GM23338 (cell line): ENCODE measurements at regions not wholly inside any gene's neighbourhood (a gene's known extent, or its start where the extent isn't known, plus 50 kb on each side); places are given as distances from the start of the nearest gene placed in this dataset.

Experiments used
- ATAC-seq: fragments of 200-7000 bp; cut with Tn5 transposase; 3 replicates; pipeline ENCODE4 v1.9.1; 2020
- DNase-seq: peaks from one replicate; pipeline ENCODE4 v3.0.0-alpha.2; 2015; ENCODE audit warnings: low spot score
- H2AFZ ChIP-seq: fragments of 200-600 bp; sonication (generic); 2 replicates; pipeline ENCODE4 v1.8.0; 2016; ENCODE audit warnings: antibody characterized with exemption, mild to moderate bottlenecking, moderate library complexity
- H3F3A ChIP-seq: fragments of 200-600 bp; sonication (generic); replicated peaks from 2 replicates; pipeline ENCODE4 v1.8.0; 2017; ENCODE audit warnings: antibody characterized with exemption, mixed run types, low read depth
- H3K27ac ChIP-seq: fragments of 200-600 bp; sonication (generic); 2 replicates; pipeline ENCODE4 v1.6.1; 2016; ENCODE audit warnings: low read depth
- H3K27me3 ChIP-seq: fragments of 200-600 bp; sonication (generic); 2 replicates; pipeline ENCODE4 v1.8.0; 2016; ENCODE audit warnings: mild to moderate bottlenecking, mixed run types, moderate library complexity; ENCODE audit not compliant: insufficient read depth
- H3K36me3 ChIP-seq: fragments of 200-600 bp; sonication (generic); 2 replicates; pipeline ENCODE4 v1.8.0; 2016; ENCODE audit warnings: mild to moderate bottlenecking; ENCODE audit not compliant: insufficient read depth
- H3K4me1 ChIP-seq: fragments of 200-600 bp; sonication (generic); 2 replicates; pipeline ENCODE4 v1.8.0; 2016; ENCODE audit warnings: mild to moderate bottlenecking, moderate library complexity; ENCODE audit not compliant: insufficient read depth
- H3K4me2 ChIP-seq: fragments of 200-600 bp; sonication (generic); 2 replicates; pipeline ENCODE4 v1.7.1; 2017; ENCODE audit warnings: mixed run types
- H3K4me3 ChIP-seq: fragments of 200-600 bp; sonication (generic); 2 replicates; pipeline ENCODE4 v1.6.1; 2016; ENCODE audit warnings: mixed run types
- H3K79me2 ChIP-seq: fragments of 200-600 bp; sonication (generic); replicated peaks from 2 replicates; pipeline ENCODE4 v1.8.0; 2017; ENCODE audit warnings: mild to moderate bottlenecking; ENCODE audit not compliant: insufficient read depth
- H3K9me2 ChIP-seq: fragments of 200-600 bp; sonication (generic); 2 replicates; pipeline ENCODE4 v1.8.0; 2017; ENCODE audit not compliant: insufficient read depth
- H4K20me1 ChIP-seq: fragments of 200-600 bp; sonication (generic); replicated peaks from 2 replicates; pipeline ENCODE4 v1.8.0; 2017; ENCODE audit warnings: mild to moderate bottlenecking; ENCODE audit not compliant: insufficient read depth
- H3K27ac Mint-ChIP-seq: 2 replicates; pipeline ENCODE4 v1.8.0; 2020; ENCODE audit warnings: inconsistent platforms, mild to moderate bottlenecking, moderate library complexity, mixed read lengths
- H3K27me3 Mint-ChIP-seq: 3 replicates; pipeline ENCODE4 v1.8.0; 2022; ENCODE audit warnings: low read depth, mild to moderate bottlenecking, moderate library complexity, mixed read lengths, inconsistent platforms; ENCODE audit not compliant: insufficient read depth, poor library complexity
- H3K36me3 Mint-ChIP-seq: 3 replicates; pipeline ENCODE4 v1.8.0; 2021; ENCODE audit warnings: low read depth, mild to moderate bottlenecking, inconsistent platforms, moderate library complexity, mixed read lengths
- H3K4me1 Mint-ChIP-seq: 3 replicates; pipeline ENCODE4 v1.8.0; 2020; ENCODE audit warnings: mild to moderate bottlenecking, inconsistent platforms, mixed read lengths
- H3K4me3 Mint-ChIP-seq: 3 replicates; pipeline ENCODE4 v1.8.0; 2021; ENCODE audit warnings: moderate library complexity, mild to moderate bottlenecking, inconsistent platforms, mixed read lengths
- H3K9me3 Mint-ChIP-seq: 3 replicates; pipeline ENCODE4 v1.8.0; 2020; ENCODE audit warnings: moderate library complexity, mild to moderate bottlenecking, inconsistent platforms, mixed read lengths
- CREB1 ChIP-seq: fragments of 250-450 bp; sonication (Bioruptor Pico); IDR thresholded peaks from 2 replicates; pipeline ENCODE4 v1.5.0; 2020; ENCODE audit warnings: low read depth, mild to moderate bottlenecking, moderate library complexity
- EZH2 ChIP-seq: fragments of 200-600 bp; sonication (generic); IDR thresholded peaks from one replicate; pipeline ENCODE4 v1.8.0; 2017; ENCODE audit warnings: antibody characterized with exemption, mild to moderate bottlenecking, low read depth; ENCODE audit not compliant: unreplicated experiment
- EZH2phosphoT487 ChIP-seq: fragments of 200-600 bp; sonication (generic); IDR thresholded peaks from one replicate; pipeline ENCODE4 v1.8.1; 2018; ENCODE audit warnings: antibody characterized with exemption; ENCODE audit not compliant: unreplicated experiment
- POLR2AphosphoS5 ChIP-seq: IDR thresholded peaks from 2 replicates; pipeline ENCODE4 v1.6.1; 2016; ENCODE audit warnings: antibody characterized with exemption, low read depth
- STAT1 ChIP-seq: IDR thresholded peaks from one replicate; pipeline ENCODE4 v1.6.1; 2016; ENCODE audit warnings: antibody characterized with exemption; ENCODE audit not compliant: unreplicated experiment
- ZNF114 ChIP-seq: fragments of 250-450 bp; sonication (Bioruptor Pico); IDR thresholded peaks from 2 replicates; pipeline ENCODE4 v1.5.0; 2020; ENCODE audit warnings: mild to moderate bottlenecking, moderate library complexity
- TF ChIP-seq, protein P1 (sequence below), 2 experiments: fragments of 200-600 bp in 1 of 2; sonication (generic) in 1 of 2; conservative IDR thresholded peaks; 2 replicates each; pipeline versions ENCODE4 v1.5.1 to v1.6.1; 2016 to 2017; ENCODE audit warnings: antibody characterized with exemption in 2 of 2, low read depth in 2 of 2, mild to moderate bottlenecking in 2 of 2, moderate library complexity in 1 of 2
- TF ChIP-seq, protein P2 (sequence below): fragments of 250-450 bp; sonication (Bioruptor Pico); IDR thresholded peaks from 2 replicates; pipeline ENCODE4 v1.5.0; 2020; ENCODE audit warnings: mild to moderate bottlenecking, moderate library complexity
- TF ChIP-seq, protein P3 (sequence below): IDR thresholded peaks from one replicate; pipeline ENCODE4 v1.6.1; 2018; ENCODE audit warnings: antibody characterized with exemption; ENCODE audit not compliant: unreplicated experiment

DNA sequence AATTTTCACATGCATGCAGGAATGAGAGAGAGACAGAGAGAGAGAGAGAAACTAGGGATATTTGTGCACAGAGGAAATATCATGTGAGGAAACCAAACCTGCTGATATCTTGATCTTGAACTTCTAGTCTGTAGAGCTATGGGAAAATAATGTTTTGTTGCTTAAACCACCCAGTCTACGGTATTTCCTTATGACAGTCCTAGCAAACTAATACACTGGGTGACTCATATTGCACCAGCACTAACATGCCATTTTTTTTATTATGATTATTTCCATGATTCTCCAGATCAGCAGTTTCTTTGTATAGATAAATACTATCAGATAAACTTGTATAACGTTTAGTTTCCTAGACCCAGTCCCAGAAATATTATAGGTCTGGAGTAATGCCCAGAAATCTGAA is 1259.0 kb downstream of the ZPLD1 start:
- no peaks in the 10 kb centered on the region for H3K27me3 Mint-ChIP-seq
- H4K20me1 ChIP-seq: no peaks in the 10 kb centered on the region

More for the DNA sequence above, 1259.0 kb downstream of the ZPLD1 start:
- Histone ChIP-seq H3K4me3 (no peak overlapping the region), H2AFZ (no peak overlapping the region), H3K27me3 (no peaks in the 10 kb centered on the region), H3K4me1 (no peaks in the 10 kb centered on the region), H3K79me2 (no peaks in the 10 kb centered on the region), H3K27ac (no peak overlapping the region), H3F3A (no peaks in the 10 kb centered on the region), H3K4me2 (no peak overlapping the region), H3K36me3 (no peaks in the 10 kb centered on the region), H3K9me2 (no peaks in the 10 kb centered on the region)
- Mint-ChIP-seq H3K4me3 (no peak overlapping the region), H3K27ac (no peak overlapping the region), H3K9me3 (peaks cover 10% of the 10 kb centered on the region; the same call in 2 of the 3 replicates), H3K4me1 (no peaks in the 10 kb centered on the region), H3K36me3 (peaks cover 9% of the 10 kb centered on the region; the same call in 1 of the 3 replicates)
- DNase-seq: no peak
- ATAC-seq: no peak
- TF ChIP-seq STAT1 (no peak), EZH2phosphoT487 (no peak), EZH2 (no peak), POLR2AphosphoS5 (no peak), ZNF114 (no peak), CREB1 (CRISPR knock-in tag) (no peak)
- TF ChIP-seq, protein P1, sequence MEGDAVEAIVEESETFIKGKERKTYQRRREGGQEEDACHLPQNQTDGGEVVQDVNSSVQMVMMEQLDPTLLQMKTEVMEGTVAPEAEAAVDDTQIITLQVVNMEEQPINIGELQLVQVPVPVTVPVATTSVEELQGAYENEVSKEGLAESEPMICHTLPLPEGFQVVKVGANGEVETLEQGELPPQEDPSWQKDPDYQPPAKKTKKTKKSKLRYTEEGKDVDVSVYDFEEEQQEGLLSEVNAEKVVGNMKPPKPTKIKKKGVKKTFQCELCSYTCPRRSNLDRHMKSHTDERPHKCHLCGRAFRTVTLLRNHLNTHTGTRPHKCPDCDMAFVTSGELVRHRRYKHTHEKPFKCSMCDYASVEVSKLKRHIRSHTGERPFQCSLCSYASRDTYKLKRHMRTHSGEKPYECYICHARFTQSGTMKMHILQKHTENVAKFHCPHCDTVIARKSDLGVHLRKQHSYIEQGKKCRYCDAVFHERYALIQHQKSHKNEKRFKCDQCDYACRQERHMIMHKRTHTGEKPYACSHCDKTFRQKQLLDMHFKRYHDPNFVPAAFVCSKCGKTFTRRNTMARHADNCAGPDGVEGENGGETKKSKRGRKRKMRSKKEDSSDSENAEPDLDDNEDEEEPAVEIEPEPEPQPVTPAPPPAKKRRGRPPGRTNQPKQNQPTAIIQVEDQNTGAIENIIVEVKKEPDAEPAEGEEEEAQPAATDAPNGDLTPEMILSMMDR (conservative IDR thresholded peaks at IDR 0.05; ENCODE audit: low read depth in 2 of 2): no peak
- TF ChIP-seq, protein P2, sequence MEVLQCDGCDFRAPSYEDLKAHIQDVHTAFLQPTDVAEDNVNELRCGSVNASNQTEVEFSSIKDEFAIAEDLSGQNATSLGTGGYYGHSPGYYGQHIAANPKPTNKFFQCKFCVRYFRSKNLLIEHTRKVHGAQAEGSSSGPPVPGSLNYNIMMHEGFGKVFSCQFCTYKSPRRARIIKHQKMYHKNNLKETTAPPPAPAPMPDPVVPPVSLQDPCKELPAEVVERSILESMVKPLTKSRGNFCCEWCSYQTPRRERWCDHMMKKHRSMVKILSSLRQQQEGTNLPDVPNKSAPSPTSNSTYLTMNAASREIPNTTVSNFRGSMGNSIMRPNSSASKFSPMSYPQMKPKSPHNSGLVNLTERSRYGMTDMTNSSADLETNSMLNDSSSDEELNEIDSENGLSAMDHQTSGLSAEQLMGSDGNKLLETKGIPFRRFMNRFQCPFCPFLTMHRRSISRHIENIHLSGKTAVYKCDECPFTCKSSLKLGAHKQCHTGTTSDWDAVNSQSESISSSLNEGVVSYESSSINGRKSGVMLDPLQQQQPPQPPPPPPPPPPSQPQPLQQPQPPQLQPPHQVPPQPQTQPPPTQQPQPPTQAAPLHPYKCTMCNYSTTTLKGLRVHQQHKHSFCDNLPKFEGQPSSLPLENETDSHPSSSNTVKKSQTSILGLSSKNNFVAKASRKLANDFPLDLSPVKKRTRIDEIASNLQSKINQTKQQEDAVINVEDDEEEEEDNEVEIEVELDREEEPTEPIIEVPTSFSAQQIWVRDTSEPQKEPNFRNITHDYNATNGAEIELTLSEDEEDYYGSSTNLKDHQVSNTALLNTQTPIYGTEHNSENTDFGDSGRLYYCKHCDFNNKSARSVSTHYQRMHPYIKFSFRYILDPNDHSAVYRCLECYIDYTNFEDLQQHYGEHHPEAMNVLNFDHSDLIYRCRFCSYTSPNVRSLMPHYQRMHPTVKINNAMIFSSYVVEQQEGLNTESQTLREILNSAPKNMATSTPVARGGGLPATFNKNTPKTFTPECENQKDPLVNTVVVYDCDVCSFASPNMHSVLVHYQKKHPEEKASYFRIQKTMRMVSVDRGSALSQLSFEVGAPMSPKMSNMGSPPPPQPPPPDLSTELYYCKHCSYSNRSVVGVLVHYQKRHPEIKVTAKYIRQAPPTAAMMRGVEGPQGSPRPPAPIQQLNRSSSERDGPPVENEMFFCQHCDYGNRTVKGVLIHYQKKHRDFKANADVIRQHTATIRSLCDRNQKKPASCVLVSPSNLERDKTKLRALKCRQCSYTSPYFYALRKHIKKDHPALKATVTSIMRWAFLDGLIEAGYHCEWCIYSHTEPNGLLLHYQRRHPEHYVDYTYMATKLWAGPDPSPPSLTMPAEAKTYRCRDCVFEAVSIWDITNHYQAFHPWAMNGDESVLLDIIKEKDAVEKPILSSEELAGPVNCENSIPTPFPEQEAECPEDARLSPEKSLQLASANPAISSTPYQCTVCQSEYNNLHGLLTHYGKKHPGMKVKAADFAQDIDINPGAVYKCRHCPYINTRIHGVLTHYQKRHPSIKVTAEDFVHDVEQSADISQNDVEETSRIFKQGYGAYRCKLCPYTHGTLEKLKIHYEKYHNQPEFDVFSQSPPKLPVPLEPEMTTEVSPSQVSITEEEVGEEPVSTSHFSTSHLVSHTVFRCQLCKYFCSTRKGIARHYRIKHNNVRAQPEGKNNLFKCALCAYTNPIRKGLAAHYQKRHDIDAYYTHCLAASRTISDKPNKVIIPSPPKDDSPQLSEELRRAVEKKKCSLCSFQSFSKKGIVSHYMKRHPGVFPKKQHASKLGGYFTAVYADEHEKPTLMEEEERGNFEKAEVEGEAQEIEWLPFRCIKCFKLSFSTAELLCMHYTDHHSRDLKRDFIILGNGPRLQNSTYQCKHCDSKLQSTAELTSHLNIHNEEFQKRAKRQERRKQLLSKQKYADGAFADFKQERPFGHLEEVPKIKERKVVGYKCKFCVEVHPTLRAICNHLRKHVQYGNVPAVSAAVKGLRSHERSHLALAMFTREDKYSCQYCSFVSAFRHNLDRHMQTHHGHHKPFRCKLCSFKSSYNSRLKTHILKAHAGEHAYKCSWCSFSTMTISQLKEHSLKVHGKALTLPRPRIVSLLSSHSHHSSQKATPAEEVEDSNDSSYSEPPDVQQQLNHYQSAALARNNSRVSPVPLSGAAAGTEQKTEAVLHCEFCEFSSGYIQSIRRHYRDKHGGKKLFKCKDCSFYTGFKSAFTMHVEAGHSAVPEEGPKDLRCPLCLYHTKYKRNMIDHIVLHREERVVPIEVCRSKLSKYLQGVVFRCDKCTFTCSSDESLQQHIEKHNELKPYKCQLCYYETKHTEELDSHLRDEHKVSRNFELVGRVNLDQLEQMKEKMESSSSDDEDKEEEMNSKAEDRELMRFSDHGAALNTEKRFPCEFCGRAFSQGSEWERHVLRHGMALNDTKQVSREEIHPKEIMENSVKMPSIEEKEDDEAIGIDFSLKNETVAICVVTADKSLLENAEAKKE (CRISPR knock-in tag): no peak
- TF ChIP-seq, protein P3, sequence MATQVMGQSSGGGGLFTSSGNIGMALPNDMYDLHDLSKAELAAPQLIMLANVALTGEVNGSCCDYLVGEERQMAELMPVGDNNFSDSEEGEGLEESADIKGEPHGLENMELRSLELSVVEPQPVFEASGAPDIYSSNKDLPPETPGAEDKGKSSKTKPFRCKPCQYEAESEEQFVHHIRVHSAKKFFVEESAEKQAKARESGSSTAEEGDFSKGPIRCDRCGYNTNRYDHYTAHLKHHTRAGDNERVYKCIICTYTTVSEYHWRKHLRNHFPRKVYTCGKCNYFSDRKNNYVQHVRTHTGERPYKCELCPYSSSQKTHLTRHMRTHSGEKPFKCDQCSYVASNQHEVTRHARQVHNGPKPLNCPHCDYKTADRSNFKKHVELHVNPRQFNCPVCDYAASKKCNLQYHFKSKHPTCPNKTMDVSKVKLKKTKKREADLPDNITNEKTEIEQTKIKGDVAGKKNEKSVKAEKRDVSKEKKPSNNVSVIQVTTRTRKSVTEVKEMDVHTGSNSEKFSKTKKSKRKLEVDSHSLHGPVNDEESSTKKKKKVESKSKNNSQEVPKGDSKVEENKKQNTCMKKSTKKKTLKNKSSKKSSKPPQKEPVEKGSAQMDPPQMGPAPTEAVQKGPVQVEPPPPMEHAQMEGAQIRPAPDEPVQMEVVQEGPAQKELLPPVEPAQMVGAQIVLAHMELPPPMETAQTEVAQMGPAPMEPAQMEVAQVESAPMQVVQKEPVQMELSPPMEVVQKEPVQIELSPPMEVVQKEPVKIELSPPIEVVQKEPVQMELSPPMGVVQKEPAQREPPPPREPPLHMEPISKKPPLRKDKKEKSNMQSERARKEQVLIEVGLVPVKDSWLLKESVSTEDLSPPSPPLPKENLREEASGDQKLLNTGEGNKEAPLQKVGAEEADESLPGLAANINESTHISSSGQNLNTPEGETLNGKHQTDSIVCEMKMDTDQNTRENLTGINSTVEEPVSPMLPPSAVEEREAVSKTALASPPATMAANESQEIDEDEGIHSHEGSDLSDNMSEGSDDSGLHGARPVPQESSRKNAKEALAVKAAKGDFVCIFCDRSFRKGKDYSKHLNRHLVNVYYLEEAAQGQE: no peak
